ENCODE measurements at regions not wholly inside any gene's neighbourhood (a gene's known extent, or its start where the extent isn't known, plus 50 kb on each side); places are given as distances from the start of the nearest gene placed in this dataset.
A peak's percentile ranks its signal among the peaks of the same experiment; 100 is the strongest.

- intact Hi-C loops (cut with DNase I), result no loop called here
- DNase-seq, result no peak
Observed at GRCh38 chr3:3635109-3635508, 164.1 kb upstream of the LRRN1 start.

GRCh38 chr3:3634326-3634725 lies 164.9 kb upstream of the LRRN1 start:
- intact Hi-C loops (cut with DNase I), result no loop called here
- DNase-seq, result peak in 35 of 42 donors; percentile 4 to 85 (median 45)

- no peak for DNase-seq
- intact Hi-C loops (cut with DNase I), result no loop called here
Observed at GRCh38 chr3:3633761-3634160, 165.5 kb upstream of the LRRN1 start.

DNA sequence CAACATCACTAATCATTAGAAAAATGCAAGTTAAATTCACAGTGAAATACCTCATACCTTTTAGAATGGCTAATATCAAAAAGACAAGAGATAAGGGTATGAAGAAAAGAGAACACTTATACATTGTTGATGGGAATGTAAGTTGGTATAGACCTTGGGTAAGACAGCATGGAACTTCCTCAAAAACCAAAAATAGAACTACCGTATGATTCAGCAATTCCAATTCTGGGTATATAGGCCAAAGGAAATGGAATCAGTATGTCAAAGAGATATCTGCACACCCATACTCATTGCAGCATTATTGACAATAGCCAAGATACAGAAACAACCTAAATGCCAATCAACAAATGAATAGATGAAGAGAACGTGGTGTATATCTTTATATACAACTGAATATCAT lies 166.8 kb upstream of the LRRN1 start:
- intact Hi-C loops (cut with DNase I), result no loop called here
- no peak for DNase-seq

DNA sequence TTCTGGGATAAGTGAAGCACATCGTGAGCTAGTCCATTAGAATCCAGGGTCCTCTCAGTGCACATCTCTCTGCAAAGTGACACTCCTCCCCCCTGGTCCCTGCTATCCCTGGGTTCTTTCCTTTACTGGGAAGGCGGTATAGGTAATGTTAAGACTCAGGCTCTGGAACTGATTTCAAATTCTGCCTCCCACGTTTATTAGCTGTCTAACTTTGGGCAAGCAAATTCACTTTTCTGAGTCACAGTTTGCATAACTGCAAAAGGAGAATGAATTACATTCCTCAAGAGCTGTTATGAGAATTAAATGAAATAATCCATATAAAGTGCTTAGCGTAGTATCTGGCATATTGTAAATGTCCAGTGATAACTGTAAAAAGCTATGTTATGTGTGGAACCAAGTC lies 168.1 kb upstream of the LRRN1 start:
- DNase-seq, result peak in 10 of 42 donors; percentile 14 to 50 (median 22)
- intact Hi-C loops (cut with DNase I), result no loop called here

- intact Hi-C loops (cut with DNase I), result no loop called here
- DNase-seq, result no peak
Observed at GRCh38 chr3:3629911-3630310, 169.3 kb upstream of the LRRN1 start.

GRCh38 chr3:3628676-3629328 lies 170.4 kb upstream of the LRRN1 start:
- no peak for DNase-seq
- intact Hi-C loops (cut with DNase I), result no loop called here

- DNase-seq, result no peak
Observed at GRCh38 chr3:3627114-3627513, 172.1 kb upstream of the LRRN1 start.

GRCh38 chr3:3625544-3626271 lies 173.5 kb upstream of the LRRN1 start:
- intact Hi-C loops (cut with DNase I), result no loop called here
- DNase-seq, result peak in 19 of 42 donors; percentile 6 to 77 (median 38)

More at GRCh38 chr3:3627114-3627513, 172.1 kb upstream of the LRRN1 start:
- intact Hi-C loops (cut with DNase I), result no loop called here

- intact Hi-C loops (cut with DNase I), result no loop called here
- no peak for DNase-seq
Observed at GRCh38 chr3:3619815-3620214, 179.4 kb upstream of the LRRN1 start.

DNA sequence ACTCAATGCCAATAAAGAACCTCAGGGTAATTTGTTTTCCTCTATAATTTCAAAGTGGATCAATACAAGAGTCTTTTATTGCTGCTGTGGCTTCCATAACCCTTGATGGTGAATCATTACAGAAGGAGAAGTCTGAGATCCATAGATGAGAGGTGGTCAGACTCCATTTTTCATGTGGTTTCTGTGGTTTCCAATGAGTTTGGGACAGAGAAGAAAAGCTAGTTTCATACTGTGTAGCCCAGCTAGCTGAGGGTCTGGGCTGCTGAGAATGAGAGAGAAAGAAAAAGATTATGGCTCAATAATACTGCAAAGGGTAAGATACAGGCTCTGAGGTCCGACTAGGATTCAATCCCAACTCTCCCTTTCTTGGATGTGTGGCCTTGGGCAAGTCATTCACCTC lies 180.6 kb upstream of the LRRN1 start:
- intact Hi-C loops (cut with DNase I), result no loop called here
- no peak for DNase-seq

DNA sequence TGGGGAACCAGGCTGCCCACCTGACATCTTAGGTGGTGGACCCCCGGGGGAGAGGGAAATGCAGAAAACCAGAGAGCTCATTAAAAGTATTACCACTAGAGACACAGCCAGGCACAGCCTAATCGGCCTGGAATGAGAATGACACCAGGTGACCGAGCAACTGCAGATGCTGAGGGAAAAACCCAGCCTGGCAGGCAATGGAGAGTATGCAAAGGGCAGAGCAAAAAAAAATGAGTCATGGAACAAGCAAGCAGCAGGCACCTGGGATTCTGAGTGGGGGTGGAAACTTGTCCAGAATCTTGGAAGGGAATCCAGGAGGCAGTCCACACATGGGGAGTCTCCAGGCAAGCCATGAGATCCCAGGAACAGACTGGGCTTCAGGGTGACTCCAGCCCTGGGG lies 183.7 kb upstream of the LRRN1 start:
- no peak for DNase-seq
- intact Hi-C loops (cut with DNase I), result no loop called here

GRCh38 chr3:3610581-3611298 lies 188.5 kb upstream of the LRRN1 start:
- intact Hi-C loops (cut with DNase I), result no loop called here
- no peak for DNase-seq

GRCh38 chr3:3606321-3606720 lies 192.9 kb upstream of the LRRN1 start:
- intact Hi-C loops (cut with DNase I), result no loop called here
- no peak for DNase-seq

DNA sequence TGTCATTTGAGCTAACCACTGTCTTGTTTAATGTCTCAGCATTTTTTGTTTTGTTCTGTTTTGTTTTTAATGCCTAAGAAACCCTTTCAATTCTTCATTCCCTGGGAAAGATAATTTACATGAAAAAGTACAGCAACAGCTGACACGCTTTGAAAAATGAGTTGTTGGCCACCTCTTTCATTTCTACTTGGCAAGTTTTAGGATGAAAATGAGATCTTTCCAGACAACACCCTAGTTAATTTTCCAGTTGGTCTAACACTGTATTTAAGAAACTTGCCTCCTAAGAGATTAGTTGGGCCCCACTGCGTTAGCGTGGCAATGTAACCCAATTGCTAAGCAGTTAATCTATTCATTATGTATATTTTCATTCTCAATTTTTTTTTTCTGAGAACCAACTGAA lies 194.0 kb upstream of the LRRN1 start:
- intact Hi-C loops (cut with DNase I), result no loop called here
- DNase-seq, result no peak

GRCh38 chr3:3603351-3603750 lies 195.9 kb upstream of the LRRN1 start:
- DNase-seq, result no peak
- intact Hi-C loops (cut with DNase I), result no loop called here

- intact Hi-C loops (cut with DNase I), result no loop called here
- no peak for DNase-seq
Observed at GRCh38 chr3:3600665-3601340, 198.4 kb upstream of the LRRN1 start.

DNA sequence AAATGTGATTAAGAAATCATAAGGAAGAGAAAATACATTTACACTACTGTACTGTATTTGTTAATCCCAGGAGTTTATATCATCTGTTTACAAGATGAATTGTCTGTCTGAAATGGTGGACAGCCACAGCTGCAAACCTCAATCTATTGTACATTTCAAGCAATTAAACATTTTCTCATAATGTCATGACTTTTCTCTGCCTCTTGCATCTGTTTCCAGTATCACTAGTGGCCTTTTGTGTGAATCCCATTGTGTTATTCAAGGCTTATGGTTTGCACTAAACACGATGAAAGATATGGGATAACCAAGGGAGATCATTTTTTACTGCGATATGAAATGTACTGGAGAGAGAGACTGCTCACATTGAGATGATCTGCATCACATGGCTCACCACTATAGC lies 200.2 kb upstream of the LRRN1 start:
- no peak for DNase-seq
- intact Hi-C loops (cut with DNase I), result no loop called here

GRCh38 chr3:3594986-3595385 lies 204.2 kb upstream of the LRRN1 start:
- no peak for DNase-seq
- intact Hi-C loops (cut with DNase I), result no loop called here

- intact Hi-C loops (cut with DNase I), result no loop called here
Observed at GRCh38 chr3:3589715-3590130, 209.5 kb upstream of the LRRN1 start.

More at GRCh38 chr3:3589715-3590130, 209.5 kb upstream of the LRRN1 start:
- DNase-seq, result no peak

Data from head of caudate nucleus (tissue), 42 donors.